Mesenchymal stem cell (in vitro differentiated cells and primary cell): ENCODE measurements at regions not wholly inside any gene's neighbourhood (a gene's known extent, or its start where the extent isn't known, plus 50 kb on each side); places are given as distances from the start of the nearest gene placed in this dataset.

ENCODE experiments used
- DNase-seq: peaks from one replicate; pipeline ENCODE4 v3.0.0-alpha.2; 2013
- H2AFZ ChIP-seq: one replicate; pipeline ENCODE4 v1.6.1; 2013; ENCODE audit warnings: low read depth, mild to moderate bottlenecking, control low read depth, inconsistent platforms, low read length, moderate library complexity
- H2AK5ac ChIP-seq: 2 replicates; pipeline ENCODE4 v1.6.1; 2013; ENCODE audit warnings: low read length, moderate library complexity, mild to moderate bottlenecking, inconsistent platforms; ENCODE audit not compliant: severe bottlenecking
- H2BK120ac ChIP-seq: one replicate; pipeline ENCODE4 v1.6.1; 2013; ENCODE audit warnings: low read depth, mild to moderate bottlenecking, inconsistent platforms, low read length, moderate library complexity
- H2BK12ac ChIP-seq, 2 experiments: one replicate each; pipeline ENCODE4 v1.6.1; 2013; ENCODE audit warnings: inconsistent platforms in 2 of 2, low read length in 2 of 2, mild to moderate bottlenecking in 2 of 2, moderate library complexity in 2 of 2, control low read depth in 1 of 2
- H2BK15ac ChIP-seq: one replicate; pipeline ENCODE4 v1.6.1; 2013; ENCODE audit warnings: mild to moderate bottlenecking, low read depth, inconsistent platforms; ENCODE audit not compliant: poor library complexity, severe bottlenecking
- H2BK5ac ChIP-seq: 2 replicates; pipeline ENCODE4 v1.6.1; 2013; ENCODE audit warnings: low read depth, mild to moderate bottlenecking, low read length, control low read depth, inconsistent platforms; ENCODE audit not compliant: poor library complexity, severe bottlenecking
- H3K14ac ChIP-seq, 2 experiments: one replicate each; pipeline ENCODE4 v1.6.1; 2013; ENCODE audit warnings: inconsistent platforms in 2 of 2, low read length in 2 of 2, control low read depth in 1 of 2, mild to moderate bottlenecking in 1 of 2, moderate library complexity in 1 of 2
- H3K18ac ChIP-seq, 2 experiments: one replicate each; pipeline ENCODE4 v1.6.1; 2013; ENCODE audit warnings: inconsistent platforms in 2 of 2, low read length in 2 of 2, control low read depth in 1 of 2, low read depth in 1 of 2, mild to moderate bottlenecking in 1 of 2
- H3K23ac ChIP-seq, 2 experiments: one replicate each; pipeline ENCODE4 v1.6.1; 2013; ENCODE audit warnings: inconsistent platforms in 2 of 2, low read length in 2 of 2, mild to moderate bottlenecking in 2 of 2, moderate library complexity in 2 of 2, control low read depth in 1 of 2
- H3K27ac ChIP-seq: 2 replicates; pipeline ENCODE4 v1.5.1; 2013; ENCODE audit warnings: mild to moderate bottlenecking, moderate library complexity, low read length, control low read depth, inconsistent platforms; ENCODE audit not compliant: poor library complexity, severe bottlenecking
- H3K27me3 ChIP-seq, 2 experiments: 2 replicates each; pipeline versions ENCODE4 v1.6.1 to v1.7.0; 2013; ENCODE audit warnings: low read length in 2 of 2, mild to moderate bottlenecking in 2 of 2, moderate library complexity in 2 of 2, control low read depth in 1 of 2, inconsistent platforms in 1 of 2; ENCODE audit not compliant: control insufficient read depth in 1 of 2, insufficient read depth in 1 of 2
- H3K36me3 ChIP-seq, 2 experiments: 2 replicates each; pipeline versions ENCODE4 v1.6.1 to v1.7.0; 2013; ENCODE audit warnings: low read length in 2 of 2, control low read depth in 1 of 2, inconsistent platforms in 1 of 2, low read depth in 1 of 2, mild to moderate bottlenecking in 1 of 2; ENCODE audit not compliant: insufficient read depth in 2 of 2, control insufficient read depth in 1 of 2
- H3K4ac ChIP-seq, 2 experiments: one replicate each; pipeline ENCODE4 v1.6.1; 2013; ENCODE audit warnings: inconsistent platforms in 2 of 2, low read length in 2 of 2, mild to moderate bottlenecking in 2 of 2, moderate library complexity in 2 of 2, control low read depth in 1 of 2, low read depth in 1 of 2
- H3K4me1 ChIP-seq: 2 replicates; pipeline ENCODE4 v1.6.1; 2013; ENCODE audit warnings: low read depth, low read length, control low read depth; ENCODE audit not compliant: control insufficient read depth, insufficient read depth
- H3K4me2 ChIP-seq: 2 replicates; pipeline ENCODE4 v1.6.1; 2013; ENCODE audit warnings: low read length, mild to moderate bottlenecking, inconsistent platforms; ENCODE audit not compliant: poor library complexity, severe bottlenecking
- H3K4me3 ChIP-seq, 2 experiments: 2 replicates each; pipeline versions ENCODE4 v1.5.1 to v1.7.0; 2013; ENCODE audit warnings: low read length in 2 of 2, mild to moderate bottlenecking in 2 of 2, control low read depth in 1 of 2, low read depth in 1 of 2; ENCODE audit not compliant: insufficient read depth in 1 of 2
- H3K79me1 ChIP-seq: replicated peaks from 2 replicates; pipeline ENCODE4 v1.6.1; 2013; ENCODE audit warnings: mild to moderate bottlenecking, control low read depth, low read length, inconsistent platforms; ENCODE audit not compliant: poor library complexity, severe bottlenecking
- H3K9ac ChIP-seq: 2 replicates; pipeline ENCODE4 v1.7.0; 2013; ENCODE audit warnings: mild to moderate bottlenecking, low read length, moderate library complexity
- H3K9me3 ChIP-seq: 2 replicates; pipeline ENCODE4 v1.7.0; 2013; ENCODE audit warnings: mild to moderate bottlenecking, low read length; ENCODE audit not compliant: control insufficient read depth
- H4K8ac ChIP-seq: one replicate; pipeline ENCODE4 v1.6.1; 2013; ENCODE audit warnings: inconsistent platforms, mild to moderate bottlenecking, low read length, moderate library complexity
- H4K91ac ChIP-seq: one replicate; pipeline ENCODE4 v1.6.1; 2013; ENCODE audit warnings: mild to moderate bottlenecking, low read length, inconsistent platforms
- WGBS: methylation state at CpG from one replicate; pipeline ENCODE4 v1.1.7; 2013; ENCODE audit warnings: mixed read lengths; 5-methylcytosine and 5-hydroxymethylcytosine counted together

DNA sequence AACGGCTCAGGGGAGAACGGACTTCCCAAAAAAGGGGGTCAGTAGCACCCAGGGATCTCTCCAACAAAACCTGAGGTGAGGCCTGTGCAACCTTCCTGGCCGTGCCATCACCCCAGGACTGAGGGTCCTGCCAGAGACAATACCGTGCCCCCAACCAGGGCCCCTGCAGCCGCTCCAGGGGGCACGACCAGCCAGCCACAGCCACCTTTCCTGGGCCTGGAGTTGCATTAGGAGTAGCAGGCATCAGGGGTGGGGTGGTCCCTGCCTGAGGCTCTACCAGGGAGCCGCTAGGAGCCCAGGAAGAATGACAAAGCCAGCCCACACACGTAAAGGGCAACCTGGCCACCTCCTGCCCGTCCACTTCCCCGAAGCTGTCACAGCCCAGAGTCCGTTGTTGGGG, 137.8 kb downstream of the BRD1 start:
- no peak overlapping the region for H3K14ac ChIP-seq
- WGBS = 74% methylated on average over 11 of the region's 11 CpGs
- H2BK12ac ChIP-seq = no peak overlapping the region
- no peak for DNase-seq
- no peak overlapping the region for H3K4ac ChIP-seq
- H3K27me3 ChIP-seq = no peaks in the 10 kb centered on the region
- H3K18ac ChIP-seq = no peak overlapping the region
- no peak overlapping the region for H3K4me2 ChIP-seq
- H3K23ac ChIP-seq = no peak overlapping the region
- no peak overlapping the region for H2BK120ac ChIP-seq
- no peak overlapping the region for H4K8ac ChIP-seq
- H3K4me1 ChIP-seq = peaks cover 2% of the 10 kb centered on the region
- no peak overlapping the region for H4K91ac ChIP-seq
- no peak overlapping the region for H2BK15ac ChIP-seq
- H2AFZ ChIP-seq = no peak overlapping the region
- H3K79me1 ChIP-seq = no peaks in the 10 kb centered on the region
- no peak overlapping the region for H3K4me3 ChIP-seq
- H3K9ac ChIP-seq = no peak overlapping the region
- no peak overlapping the region for H2AK5ac ChIP-seq
- no peak overlapping the region for H3K27ac ChIP-seq
- H3K9me3 ChIP-seq = no peaks in the 10 kb centered on the region
- H2BK5ac ChIP-seq = no peak overlapping the region
- no peaks in the 10 kb centered on the region for H3K36me3 ChIP-seq

DNA sequence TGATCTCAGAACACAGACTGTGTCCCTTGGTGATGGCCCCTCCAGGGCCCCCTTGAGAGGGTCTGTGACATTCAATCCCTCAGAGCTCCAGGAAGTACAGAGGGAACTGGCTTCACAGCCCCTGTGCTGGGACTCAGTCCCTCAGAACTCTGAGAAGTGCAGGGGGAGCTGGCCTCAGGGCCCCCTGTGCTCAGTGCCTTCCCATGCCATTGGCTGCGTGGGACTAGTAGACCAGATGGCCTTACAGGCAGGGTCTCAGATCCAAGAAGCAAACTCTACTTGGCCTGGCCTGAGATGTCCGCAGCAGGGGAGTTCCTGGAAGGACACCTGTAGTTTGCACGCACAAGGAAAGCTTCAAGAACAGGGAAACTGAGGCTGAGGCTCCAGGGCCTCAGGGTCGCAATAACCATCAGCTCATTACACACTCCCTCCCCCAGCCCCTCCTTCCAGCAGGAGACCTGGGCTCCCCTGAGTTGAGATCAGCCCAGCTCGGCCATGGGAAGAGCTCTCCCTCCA, 138.4 kb downstream of the BRD1 start:
- Histone ChIP-seq H2AFZ (no peak overlapping the region), H4K91ac (no peak overlapping the region), H3K4me1 (peaks cover 2% of the 10 kb centered on the region), H3K23ac (no peak overlapping the region), H3K4ac (no peak overlapping the region), H3K14ac (no peak overlapping the region), H3K36me3 (no peaks in the 10 kb centered on the region), H2BK5ac (no peak overlapping the region), H3K27me3 (no peaks in the 10 kb centered on the region), H3K79me1 (no peaks in the 10 kb centered on the region), H3K18ac (no peak overlapping the region), H3K9ac (no peak overlapping the region), H3K4me3 (no peak overlapping the region), H2BK15ac (no peak overlapping the region), H3K9me3 (no peaks in the 10 kb centered on the region), H3K4me2 (no peak overlapping the region), H2BK12ac (no peak overlapping the region), H3K27ac (no peak overlapping the region), H4K8ac (no peak overlapping the region), H2AK5ac (no peak overlapping the region), H2BK120ac (no peak overlapping the region)
- no peak for DNase-seq
- WGBS = 80% methylated on average over 5 of the region's 5 CpGs

DNA sequence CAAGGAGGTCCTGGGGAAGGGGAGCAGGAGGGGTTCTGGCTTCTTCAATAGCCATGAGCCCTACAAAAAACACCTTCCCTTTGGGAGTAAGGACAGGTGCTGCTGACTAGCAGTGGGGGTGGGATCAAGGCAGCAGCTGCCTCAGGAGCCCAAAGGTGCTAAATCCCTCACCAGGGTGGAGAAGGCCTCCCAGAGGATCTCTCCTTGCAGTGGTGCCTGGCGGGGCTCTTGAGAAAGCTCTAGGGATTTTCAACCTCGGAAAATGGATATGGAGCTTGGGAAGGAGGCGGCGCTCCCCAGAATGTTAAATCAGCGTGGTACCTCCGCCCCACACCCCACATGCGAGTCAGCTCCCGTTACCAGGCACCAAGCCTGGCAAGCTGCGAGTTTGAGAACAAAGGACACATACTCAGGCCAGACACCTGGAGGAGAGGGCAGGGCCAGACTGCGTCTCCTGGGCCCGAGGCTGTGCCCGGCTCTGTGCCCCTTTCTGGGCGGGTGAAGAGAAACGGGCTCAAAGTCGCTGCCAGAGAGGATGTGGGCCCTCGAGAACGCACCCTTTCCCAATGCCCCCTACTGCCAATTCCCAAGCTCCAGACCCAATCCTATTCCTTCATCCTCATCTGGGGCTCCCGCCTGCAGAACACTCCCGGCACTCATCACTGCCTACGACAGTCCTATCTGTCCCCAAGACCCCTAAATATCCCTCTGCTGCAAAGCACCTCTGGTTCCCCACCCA, 139.0 kb downstream of the BRD1 start:
- Histone ChIP-seq H3K23ac (no peak overlapping the region), H3K9me3 (no peaks in the 10 kb centered on the region), H3K14ac (no peak overlapping the region), H3K9ac (no peak overlapping the region), H4K8ac (no peak overlapping the region), H2BK120ac (no peak overlapping the region), H3K18ac (no peak overlapping the region), H3K4me2 (no peak overlapping the region), H2BK15ac (no peak overlapping the region), H3K27me3 (no peaks in the 10 kb centered on the region), H3K27ac (no peak overlapping the region), H4K91ac (no peak overlapping the region), H3K4me1 (peaks cover 2% of the 10 kb centered on the region), H3K36me3 (no peaks in the 10 kb centered on the region), H3K4me3 (no peak overlapping the region), H2BK12ac (no peak overlapping the region), H3K4ac (no peak overlapping the region), H2BK5ac (no peak overlapping the region), H3K79me1 (no peaks in the 10 kb centered on the region), H2AFZ (no peak overlapping the region), H2AK5ac (no peak overlapping the region)
- WGBS = 73% methylated on average over 20 of the region's 20 CpGs
- DNase-seq = no peak

DNA sequence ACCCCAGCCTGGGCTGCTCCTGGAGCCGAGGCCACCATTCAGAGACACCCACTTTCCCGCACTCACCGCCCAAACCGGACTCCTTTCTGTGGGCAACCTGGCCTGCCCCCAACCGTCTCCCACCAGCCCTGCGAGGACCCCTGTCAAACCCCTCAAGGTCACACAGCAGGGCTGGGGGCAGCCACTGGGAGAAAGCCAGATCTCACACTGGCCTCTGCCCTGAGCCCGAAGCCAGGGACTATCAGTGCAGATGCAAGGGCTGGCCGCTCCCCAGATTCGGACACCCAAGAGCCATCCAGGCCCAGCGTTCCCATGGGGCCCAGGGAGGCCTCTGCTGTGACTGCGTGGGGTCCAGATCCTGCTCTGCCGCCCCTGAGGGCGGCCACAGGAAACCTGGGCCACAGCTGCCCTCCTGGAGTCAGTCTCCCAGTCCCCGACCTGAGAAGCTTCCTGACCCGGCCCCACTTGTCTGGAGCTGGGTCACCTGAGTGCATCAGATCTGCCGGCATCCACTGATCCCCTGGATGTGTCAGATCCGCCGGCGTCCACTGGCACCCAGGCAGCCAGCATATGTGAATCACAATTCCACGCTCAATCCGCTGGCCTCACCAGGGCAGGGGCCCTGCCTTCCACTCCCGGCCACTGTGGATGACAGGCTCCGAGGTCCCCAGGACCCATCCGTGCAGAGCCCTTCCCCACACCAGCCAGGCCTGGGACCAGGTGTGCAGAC, 139.7 kb downstream of the BRD1 start:
- H2BK5ac ChIP-seq = no peak overlapping the region
- no peak for DNase-seq
- H2BK15ac ChIP-seq = no peak overlapping the region
- H3K4me1 ChIP-seq = peaks cover 2% of the 10 kb centered on the region
- H3K23ac ChIP-seq = no peak overlapping the region
- H2AK5ac ChIP-seq = no peak overlapping the region
- H3K79me1 ChIP-seq = no peaks in the 10 kb centered on the region
- 85% methylated on average over 22 of the region's 24 CpGs for WGBS
- no peak overlapping the region for H4K8ac ChIP-seq
- H2AFZ ChIP-seq = no peak overlapping the region
- H3K4ac ChIP-seq = no peak overlapping the region
- H3K27me3 ChIP-seq = no peaks in the 10 kb centered on the region
- no peak overlapping the region for H4K91ac ChIP-seq
- H3K27ac ChIP-seq = no peak overlapping the region
- no peak overlapping the region for H2BK12ac ChIP-seq
- H3K4me3 ChIP-seq = no peak overlapping the region
- no peak overlapping the region for H3K9ac ChIP-seq
- no peak overlapping the region for H3K18ac ChIP-seq
- no peak overlapping the region for H3K14ac ChIP-seq
- H3K36me3 ChIP-seq = no peaks in the 10 kb centered on the region
- H2BK120ac ChIP-seq = no peak overlapping the region
- H3K9me3 ChIP-seq = no peaks in the 10 kb centered on the region
- no peak overlapping the region for H3K4me2 ChIP-seq
